OCI-LY1 (cell line): ENCODE measurements at regions not wholly inside any gene's neighbourhood (a gene's known extent, or its start where the extent isn't known, plus 50 kb on each side); places are given as distances from the start of the nearest gene placed in this dataset.

ENCODE experiments used
- H2AFZ ChIP-seq: fragments of 200-600 bp; sonication (generic), shearing (Covaris generic); 2 replicates; pipeline ENCODE4 v1.6.0; 2014; ENCODE audit warnings: antibody characterized with exemption, mild to moderate bottlenecking, low read length
- H3F3A ChIP-seq: fragments of 200-600 bp; sonication (generic), shearing (Covaris generic); 2 replicates; pipeline ENCODE4 v1.6.0; 2014; ENCODE audit warnings: mild to moderate bottlenecking, antibody characterized with exemption, low read length, moderate library complexity; ENCODE audit not compliant: insufficient read depth
- H3K27ac ChIP-seq: fragments of 200-600 bp; sonication (generic); 2 replicates; pipeline ENCODE4 v1.5.1; 2014; ENCODE audit warnings: low read length, mixed run types, mild to moderate bottlenecking, low read depth; ENCODE audit not compliant: poor library complexity, severe bottlenecking
- H3K27me3 ChIP-seq: fragments of 200-600 bp; sonication (generic); 2 replicates; pipeline ENCODE4 v1.6.0; 2014; ENCODE audit warnings: antibody characterized with exemption, mild to moderate bottlenecking, low read length, moderate library complexity; ENCODE audit not compliant: insufficient read depth
- H3K36me3 ChIP-seq: fragments of 200-600 bp; sonication (generic); 2 replicates; pipeline ENCODE4 v1.6.1; 2014; ENCODE audit warnings: mild to moderate bottlenecking, antibody characterized with exemption, low read length, moderate library complexity, mixed read lengths; ENCODE audit not compliant: insufficient read depth
- H3K4me1 ChIP-seq: fragments of 200-600 bp; sonication (generic); 2 replicates; pipeline ENCODE4 v1.5.1; 2014; ENCODE audit warnings: mild to moderate bottlenecking, low read length, moderate library complexity; ENCODE audit not compliant: insufficient read depth, severe bottlenecking
- H3K4me2 ChIP-seq: fragments of 200-600 bp; sonication (generic), shearing (Covaris generic); 2 replicates; pipeline ENCODE4 v1.6.1; 2014; ENCODE audit warnings: low read length
- H3K4me3 ChIP-seq: fragments of 200-600 bp; sonication (generic); 2 replicates; pipeline ENCODE4 v1.5.1; 2014; ENCODE audit warnings: low read length, low read depth, mild to moderate bottlenecking, mixed read lengths; ENCODE audit not compliant: poor library complexity, severe bottlenecking
- H3K79me2 ChIP-seq: fragments of 200-600 bp; shearing (Covaris generic); 2 replicates; pipeline ENCODE4 v1.6.1; 2016; ENCODE audit warnings: mixed run types, low read length, mixed read lengths; ENCODE audit not compliant: insufficient read depth
- H3K9ac ChIP-seq: fragments of 200-600 bp; sonication (generic), shearing (Covaris generic); 2 replicates; pipeline ENCODE4 v1.6.1; 2014; ENCODE audit warnings: mild to moderate bottlenecking, low read length, mixed read lengths
- H3K9me2 ChIP-seq: fragments of 200-600 bp; sonication (generic), shearing (Covaris generic); 2 replicates; pipeline ENCODE4 v1.6.1; 2014; ENCODE audit warnings: low read depth, mild to moderate bottlenecking, low read length, mixed read lengths
- H3K9me3 ChIP-seq: fragments of 200-600 bp; shearing (Covaris generic); 2 replicates; pipeline ENCODE4 v1.6.1; 2014; ENCODE audit warnings: low read length, mixed read lengths
- H4K20me1 ChIP-seq: fragments of 200-600 bp; sonication (generic), shearing (Covaris generic); 2 replicates; pipeline ENCODE4 v1.6.0; 2016; ENCODE audit warnings: mild to moderate bottlenecking, low read length; ENCODE audit not compliant: insufficient read depth
- EZH2 ChIP-seq: fragments of 200-600 bp; sonication (generic), shearing (Covaris generic); IDR thresholded peaks from 2 replicates; pipeline ENCODE4 v1.8.0; 2017; ENCODE audit warnings: borderline replicate concordance, mixed run types, mild to moderate bottlenecking, antibody characterized with exemption, low read length, moderate library complexity, mixed read lengths
- TF ChIP-seq, protein P1 (sequence below): fragments of 200-600 bp; sonication (generic), shearing (Covaris generic); IDR thresholded peaks from 2 replicates; pipeline ENCODE4 v1.5.1; 2017; ENCODE audit warnings: mild to moderate bottlenecking, antibody characterized with exemption, low read length, moderate library complexity, mixed read lengths

DNA sequence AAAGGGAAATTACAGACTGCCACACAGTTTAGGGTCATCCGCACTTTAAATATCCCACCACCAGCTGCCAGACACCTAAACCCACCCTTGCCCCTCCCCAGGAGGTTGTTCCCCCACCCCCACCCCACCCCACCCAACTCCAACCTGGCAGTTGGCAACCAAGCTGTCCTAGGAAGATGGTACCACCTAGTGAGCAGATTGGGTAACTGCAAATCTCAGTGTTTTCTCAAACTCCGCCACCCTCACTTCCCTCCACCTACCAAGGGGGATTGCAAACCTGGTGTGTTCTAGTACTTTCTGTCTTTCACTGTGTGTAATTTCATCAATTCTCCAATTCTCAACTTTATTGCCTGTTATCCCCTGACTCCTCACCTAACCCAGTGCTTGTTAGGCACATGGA is 323.8 kb upstream of the IRX2 start:
- H3K79me2 ChIP-seq = no peaks in the 10 kb centered on the region
- no peaks in the 10 kb centered on the region for H3K27me3 ChIP-seq
- H3K4me3 ChIP-seq = no peak overlapping the region
- H4K20me1 ChIP-seq = no peaks in the 10 kb centered on the region
- no peaks in the 10 kb centered on the region for H3K4me1 ChIP-seq
- peaks cover 2% of the 10 kb centered on the region; the same call in 1 of the 2 replicates for H3K9me3 ChIP-seq
- no peaks in the 10 kb centered on the region for H3K36me3 ChIP-seq
- no peak overlapping the region for H3K4me2 ChIP-seq
- no peak overlapping the region for H2AFZ ChIP-seq
- H3F3A ChIP-seq = no peaks in the 10 kb centered on the region
- no peaks in the 10 kb centered on the region for H3K9me2 ChIP-seq
- H3K27ac ChIP-seq = no peak overlapping the region
- TF ChIP-seq, protein P1, sequence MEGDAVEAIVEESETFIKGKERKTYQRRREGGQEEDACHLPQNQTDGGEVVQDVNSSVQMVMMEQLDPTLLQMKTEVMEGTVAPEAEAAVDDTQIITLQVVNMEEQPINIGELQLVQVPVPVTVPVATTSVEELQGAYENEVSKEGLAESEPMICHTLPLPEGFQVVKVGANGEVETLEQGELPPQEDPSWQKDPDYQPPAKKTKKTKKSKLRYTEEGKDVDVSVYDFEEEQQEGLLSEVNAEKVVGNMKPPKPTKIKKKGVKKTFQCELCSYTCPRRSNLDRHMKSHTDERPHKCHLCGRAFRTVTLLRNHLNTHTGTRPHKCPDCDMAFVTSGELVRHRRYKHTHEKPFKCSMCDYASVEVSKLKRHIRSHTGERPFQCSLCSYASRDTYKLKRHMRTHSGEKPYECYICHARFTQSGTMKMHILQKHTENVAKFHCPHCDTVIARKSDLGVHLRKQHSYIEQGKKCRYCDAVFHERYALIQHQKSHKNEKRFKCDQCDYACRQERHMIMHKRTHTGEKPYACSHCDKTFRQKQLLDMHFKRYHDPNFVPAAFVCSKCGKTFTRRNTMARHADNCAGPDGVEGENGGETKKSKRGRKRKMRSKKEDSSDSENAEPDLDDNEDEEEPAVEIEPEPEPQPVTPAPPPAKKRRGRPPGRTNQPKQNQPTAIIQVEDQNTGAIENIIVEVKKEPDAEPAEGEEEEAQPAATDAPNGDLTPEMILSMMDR = no peak
- no peak for TF ChIP-seq EZH2
- H3K9ac ChIP-seq = no peak overlapping the region

DNA sequence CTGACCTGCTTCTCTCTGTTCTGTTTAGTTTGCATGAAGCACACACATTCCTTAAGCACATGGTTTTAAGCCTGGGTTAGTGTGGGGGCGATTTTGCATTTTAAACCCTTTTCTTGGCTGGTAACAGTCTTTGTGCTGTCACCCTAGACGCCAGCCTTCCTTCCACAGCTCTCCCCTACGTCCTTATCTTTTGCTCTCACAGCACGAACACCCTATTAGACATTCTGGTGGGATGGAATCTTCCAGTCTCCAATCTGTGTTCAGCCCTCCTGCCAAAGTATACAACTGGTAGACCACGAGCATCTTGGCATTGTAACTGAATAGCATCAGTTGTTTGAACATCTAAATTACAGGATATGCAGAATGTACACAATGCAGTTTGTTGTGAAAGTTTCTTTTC is 316.9 kb upstream of the IRX2 start:
- Histone ChIP-seq H4K20me1 (no peaks in the 10 kb centered on the region), H3K36me3 (no peaks in the 10 kb centered on the region), H3K27me3 (no peaks in the 10 kb centered on the region), H2AFZ (no peak overlapping the region), H3K4me1 (no peaks in the 10 kb centered on the region), H3K9me2 (no peaks in the 10 kb centered on the region), H3K79me2 (no peaks in the 10 kb centered on the region), H3K9me3 (no peaks in the 10 kb centered on the region), H3K4me3 (no peak overlapping the region), H3K4me2 (no peak overlapping the region), H3K9ac (no peak overlapping the region), H3F3A (no peaks in the 10 kb centered on the region), H3K27ac (no peak overlapping the region)
- TF ChIP-seq, protein P1 = no peak
- no peak for TF ChIP-seq EZH2

DNA sequence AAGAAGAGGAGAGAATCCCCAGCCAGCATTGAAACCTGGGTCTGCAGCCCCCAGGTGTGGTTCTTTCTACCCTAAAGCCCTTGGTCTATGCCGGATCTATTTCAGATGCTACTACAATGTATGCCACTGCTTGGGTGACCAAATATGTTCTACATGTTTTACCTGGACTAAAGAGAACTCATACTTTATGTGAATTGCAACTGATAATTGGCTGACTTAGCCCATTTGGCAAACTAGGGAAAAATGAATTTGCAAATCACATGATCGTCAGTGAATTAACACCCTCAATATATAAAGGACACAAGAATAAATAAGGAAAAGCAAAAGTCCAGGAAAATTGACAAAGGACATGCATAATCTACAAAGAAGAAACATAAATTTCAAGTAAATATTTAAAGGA is 308.8 kb upstream of the IRX2 start:
- no peak overlapping the region for H3K4me2 ChIP-seq
- no peaks in the 10 kb centered on the region for H3F3A ChIP-seq
- H4K20me1 ChIP-seq = no peaks in the 10 kb centered on the region
- no peaks in the 10 kb centered on the region for H3K36me3 ChIP-seq
- no peaks in the 10 kb centered on the region for H3K4me1 ChIP-seq
- no peak for TF ChIP-seq EZH2
- no peak overlapping the region for H3K9ac ChIP-seq
- no peak overlapping the region for H3K27ac ChIP-seq
- no peak overlapping the region for H2AFZ ChIP-seq
- H3K27me3 ChIP-seq = no peaks in the 10 kb centered on the region
- no peaks in the 10 kb centered on the region for H3K9me2 ChIP-seq
- H3K9me3 ChIP-seq = no peaks in the 10 kb centered on the region
- H3K4me3 ChIP-seq = no peak overlapping the region
- no peaks in the 10 kb centered on the region for H3K79me2 ChIP-seq

DNA sequence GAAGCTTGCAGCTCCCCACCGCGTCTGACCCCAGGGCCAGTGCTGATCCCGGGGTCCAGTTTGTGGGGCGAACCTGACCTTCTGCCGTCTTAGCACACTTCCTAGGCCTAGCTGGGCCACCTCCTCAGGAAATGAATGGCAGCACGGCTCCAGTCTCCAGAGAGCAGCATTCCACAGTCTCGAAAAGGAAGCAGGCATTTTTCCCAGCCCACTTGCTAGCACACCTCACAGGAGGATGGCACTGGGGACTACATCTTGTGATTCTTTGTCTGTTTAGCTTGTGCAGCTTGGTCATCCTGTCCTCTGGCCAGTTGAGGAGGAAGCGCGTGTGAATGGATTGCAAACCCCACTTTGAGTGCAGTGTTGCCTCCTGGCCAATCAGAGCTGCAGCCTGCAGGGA is 308.0 kb upstream of the IRX2 start:
- H3K79me2 ChIP-seq = no peaks in the 10 kb centered on the region
- no peaks in the 10 kb centered on the region for H3K4me1 ChIP-seq
- no peaks in the 10 kb centered on the region for H3K36me3 ChIP-seq
- no peak overlapping the region for H3K4me2 ChIP-seq
- no peak overlapping the region for H3K9ac ChIP-seq
- H3K9me3 ChIP-seq = no peaks in the 10 kb centered on the region
- H2AFZ ChIP-seq = no peak overlapping the region
- no peak overlapping the region for H3K4me3 ChIP-seq
- no peaks in the 10 kb centered on the region for H4K20me1 ChIP-seq
- no peaks in the 10 kb centered on the region for H3K9me2 ChIP-seq
- H3K27ac ChIP-seq = no peak overlapping the region
- no peaks in the 10 kb centered on the region for H3K27me3 ChIP-seq
- no peaks in the 10 kb centered on the region for H3F3A ChIP-seq
- no peak for TF ChIP-seq EZH2
- TF ChIP-seq, protein P1 = no peak
